OCI-LY7 (cell line): ENCODE measurements at regions not wholly inside any gene's neighbourhood (a gene's known extent, or its start where the extent isn't known, plus 50 kb on each side); places are given as distances from the start of the nearest gene placed in this dataset.

Source experiments
- EZH2phosphoT487 ChIP-seq: fragments of 200-600 bp; sonication (generic); IDR thresholded peaks from 2 replicates; pipeline ENCODE4 v1.6.1; 2018; ENCODE audit warnings: low read depth, borderline replicate concordance, mild to moderate bottlenecking, mixed run types, antibody characterized with exemption, low read length, moderate library complexity, mixed read lengths
- TF ChIP-seq, protein P1 (sequence below): fragments of 200-600 bp; sonication (generic); conservative IDR thresholded peaks from 2 replicates; pipeline ENCODE4 v1.5.1; 2014; ENCODE audit warnings: mild to moderate bottlenecking, antibody characterized with exemption, low read length, moderate library complexity, mixed read lengths

DNA sequence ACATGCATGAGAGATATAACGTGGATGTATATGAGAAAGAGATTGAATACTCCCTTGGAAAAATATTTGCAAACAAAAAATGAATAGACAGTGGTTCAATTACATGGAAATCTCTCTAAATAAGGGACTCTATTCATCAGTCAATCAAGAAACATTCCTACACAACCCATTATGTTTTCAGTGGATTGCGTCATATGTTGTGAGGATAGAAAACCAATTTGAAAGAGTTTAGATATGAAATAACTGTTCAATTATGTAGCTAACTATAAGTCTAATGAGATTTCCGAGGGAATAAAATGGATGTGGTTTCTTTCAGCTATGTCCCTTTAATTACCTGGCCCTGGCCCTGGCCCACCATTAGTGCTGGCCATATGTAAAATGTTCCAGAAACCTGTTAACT is 86.7 kb upstream of the TMCO5A start:
- TF ChIP-seq, protein P1, sequence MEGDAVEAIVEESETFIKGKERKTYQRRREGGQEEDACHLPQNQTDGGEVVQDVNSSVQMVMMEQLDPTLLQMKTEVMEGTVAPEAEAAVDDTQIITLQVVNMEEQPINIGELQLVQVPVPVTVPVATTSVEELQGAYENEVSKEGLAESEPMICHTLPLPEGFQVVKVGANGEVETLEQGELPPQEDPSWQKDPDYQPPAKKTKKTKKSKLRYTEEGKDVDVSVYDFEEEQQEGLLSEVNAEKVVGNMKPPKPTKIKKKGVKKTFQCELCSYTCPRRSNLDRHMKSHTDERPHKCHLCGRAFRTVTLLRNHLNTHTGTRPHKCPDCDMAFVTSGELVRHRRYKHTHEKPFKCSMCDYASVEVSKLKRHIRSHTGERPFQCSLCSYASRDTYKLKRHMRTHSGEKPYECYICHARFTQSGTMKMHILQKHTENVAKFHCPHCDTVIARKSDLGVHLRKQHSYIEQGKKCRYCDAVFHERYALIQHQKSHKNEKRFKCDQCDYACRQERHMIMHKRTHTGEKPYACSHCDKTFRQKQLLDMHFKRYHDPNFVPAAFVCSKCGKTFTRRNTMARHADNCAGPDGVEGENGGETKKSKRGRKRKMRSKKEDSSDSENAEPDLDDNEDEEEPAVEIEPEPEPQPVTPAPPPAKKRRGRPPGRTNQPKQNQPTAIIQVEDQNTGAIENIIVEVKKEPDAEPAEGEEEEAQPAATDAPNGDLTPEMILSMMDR, result no peak
- TF ChIP-seq EZH2phosphoT487, result no peak
